ENCODE measurements at regions not wholly inside any gene's neighbourhood (a gene's known extent, or its start where the extent isn't known, plus 50 kb on each side); places are given as distances from the start of the nearest gene placed in this dataset.

- no peak overlapping the region for H3K27ac ChIP-seq
Measured at GRCh38 chr2:65639156-65639864, 206.9 kb upstream of the SPRED2 start.

DNA sequence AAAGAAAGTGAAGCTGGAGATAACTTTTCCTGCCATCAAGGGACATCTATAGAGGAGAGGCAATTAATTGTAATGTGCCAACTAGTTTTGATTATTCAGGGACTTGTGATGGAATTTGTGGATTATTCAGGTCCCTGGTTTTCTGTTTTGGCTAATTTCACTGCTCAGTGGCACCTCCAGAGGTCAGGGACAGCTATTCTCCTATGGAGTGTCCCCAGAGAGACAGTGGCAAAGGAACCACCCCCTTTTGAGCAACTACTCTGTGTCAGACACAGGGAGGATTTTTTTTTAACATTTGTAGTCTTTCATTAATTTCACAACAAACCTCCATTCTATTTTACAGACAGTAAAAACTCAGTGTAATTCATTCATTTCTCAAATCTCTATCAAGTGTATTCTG is 206.0 kb upstream of the SPRED2 start:
- no peak overlapping the region for H3K27ac ChIP-seq

More at GRCh38 chr2:65639156-65639864, 206.9 kb upstream of the SPRED2 start:
- TF ChIP-seq ZFX (IDR thresholded peaks at IDR 0.05; ENCODE audit: borderline replicate concordance) = no peak
- TF ChIP-seq CTCF (IDR thresholded peaks at IDR 0.05) = no peak

GRCh38 chr2:65636813-65637483 is 204.5 kb upstream of the SPRED2 start:
- no peak overlapping the region for H3K27ac ChIP-seq
- TF ChIP-seq ZFX (IDR thresholded peaks at IDR 0.05; ENCODE audit: borderline replicate concordance) (no peak), CTCF (IDR thresholded peaks at IDR 0.05) (no peak)

More for the DNA sequence above, 206.0 kb upstream of the SPRED2 start:
- peak; percentile 27 for TF ChIP-seq CTCF (IDR thresholded peaks at IDR 0.05)
- no peak for TF ChIP-seq ZFX (IDR thresholded peaks at IDR 0.05; ENCODE audit: borderline replicate concordance)

DNA sequence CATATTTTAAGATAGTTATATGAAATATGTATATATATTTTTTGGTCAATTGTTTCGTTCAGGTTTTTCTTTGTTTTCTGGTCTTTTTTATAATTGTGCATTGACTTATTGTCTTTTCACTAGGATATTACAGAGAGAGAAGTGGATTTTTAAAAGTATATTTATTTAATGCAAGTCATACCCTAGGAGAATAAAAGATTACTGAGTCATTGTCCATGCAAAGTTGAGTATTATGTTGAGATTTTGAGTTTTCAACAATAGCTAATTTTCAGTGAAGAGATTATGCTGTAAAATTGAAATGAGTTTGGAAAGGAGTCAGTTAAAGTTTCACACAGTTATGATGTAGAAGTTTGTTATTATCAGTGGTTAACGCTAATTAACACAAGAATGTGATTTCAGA is 203.6 kb upstream of the SPRED2 start:
- no peak overlapping the region for H3K27ac ChIP-seq
- TF ChIP-seq CTCF (IDR thresholded peaks at IDR 0.05) = no peak
- TF ChIP-seq ZFX (IDR thresholded peaks at IDR 0.05; ENCODE audit: borderline replicate concordance) = no peak

GRCh38 chr2:65634304-65634703 is 201.9 kb upstream of the SPRED2 start:
- H3K27ac ChIP-seq = no peak overlapping the region
- no peak for TF ChIP-seq ZFX (IDR thresholded peaks at IDR 0.05; ENCODE audit: borderline replicate concordance)
- no peak for TF ChIP-seq CTCF (IDR thresholded peaks at IDR 0.05)

DNA sequence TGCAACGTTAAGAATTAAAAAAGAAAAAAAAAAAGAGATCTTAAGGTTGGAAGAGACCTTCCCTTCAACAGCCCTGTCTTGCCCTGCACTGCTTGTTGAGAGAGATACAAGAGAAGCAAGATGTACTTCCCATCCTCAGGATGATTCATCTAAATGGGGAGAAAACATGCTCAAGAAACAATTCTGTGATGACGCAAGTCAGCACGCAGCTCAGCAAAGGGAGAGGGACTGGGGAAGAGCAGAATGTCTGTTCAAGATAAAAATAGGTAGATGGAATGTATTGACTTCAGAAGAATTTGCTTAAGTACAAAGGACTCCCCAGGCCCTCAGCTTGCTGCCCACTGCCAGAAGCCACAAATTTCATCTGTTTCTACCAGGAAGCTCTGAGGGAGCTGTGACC is 198.2 kb upstream of the SPRED2 start:
- H3K27ac ChIP-seq = no peak overlapping the region
- TF ChIP-seq CTCF (IDR thresholded peaks at IDR 0.05) (no peak), ZFX (IDR thresholded peaks at IDR 0.05; ENCODE audit: borderline replicate concordance) (no peak)

DNA sequence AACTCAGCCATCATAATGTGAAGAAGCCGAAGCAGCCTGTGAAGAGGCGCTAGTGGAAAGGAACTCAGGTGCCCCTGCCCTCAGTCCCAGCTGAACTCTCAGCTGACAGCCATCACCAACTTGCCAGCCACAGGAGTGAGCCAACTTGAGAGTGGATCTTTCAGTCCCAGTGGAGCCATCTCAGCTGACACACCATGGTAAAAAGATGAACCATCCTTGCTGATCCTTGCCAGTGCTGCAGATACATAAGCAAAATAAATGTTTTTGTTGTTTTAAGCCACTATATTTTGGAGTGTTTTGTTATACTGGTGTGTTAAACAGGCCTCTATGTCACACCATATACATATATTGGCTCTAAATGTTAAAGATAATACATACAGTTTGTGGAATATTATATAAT is 195.8 kb upstream of the SPRED2 start:
- TF ChIP-seq ZFX (IDR thresholded peaks at IDR 0.05; ENCODE audit: borderline replicate concordance) (no peak), CTCF (IDR thresholded peaks at IDR 0.05) (no peak)
- no peak overlapping the region for H3K27ac ChIP-seq
